ENCODE measurements at regions not wholly inside any gene's neighbourhood (a gene's known extent, or its start where the extent isn't known, plus 50 kb on each side); places are given as distances from the start of the nearest gene placed in this dataset.
"Not testable (repeated sequence)": the region's sequence is repeated elsewhere in the genome, so short reads cannot be mapped to it uniquely, and the experiment has no call there.

DNA sequence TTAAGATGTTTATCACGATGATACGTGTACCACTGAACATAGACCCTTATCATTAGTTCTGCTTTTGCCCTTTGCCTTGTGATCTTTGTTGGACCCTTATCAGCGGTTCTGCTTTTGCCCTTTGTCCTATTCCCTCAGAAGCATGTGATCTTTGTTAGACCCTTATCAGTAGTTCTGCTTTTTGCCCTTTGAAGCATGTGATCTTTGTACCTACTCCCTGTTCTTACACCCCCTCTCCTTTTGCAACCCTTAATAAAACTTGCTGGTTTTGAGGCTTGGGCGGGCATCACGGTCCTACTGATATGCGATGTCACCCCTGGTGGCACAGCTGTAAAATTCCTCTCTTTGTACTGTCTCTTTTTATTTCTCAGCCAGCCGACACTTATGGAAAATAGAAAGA lies 117.0 kb downstream of the SDHAF3 start:
- Mint-ChIP-seq H3K9me3 (peaks cover 18 to 51% (median 38%) of the 10 kb centered on the region in 6 donors), H3K27me3 (ENCODE audit: low read depth in 3 of 3) (peaks cover 4 to 13% (median 6%) of the 10 kb centered on the region in 3 donors)
- not testable (repeated sequence) for H3K4me3 Mint-ChIP-seq, H3K4me1 Mint-ChIP-seq, H3K36me3 Mint-ChIP-seq, H3K27ac Mint-ChIP-seq, DNase-seq

- Mint-ChIP-seq H3K4me1 (no peaks in the 10 kb centered on the region), H3K27ac (no peak overlapping the region), H3K36me3 (no peaks in the 10 kb centered on the region), H3K4me3 (no peak overlapping the region), H3K27me3 (ENCODE audit: low read depth in 3 of 3) (peaks cover 0 to 5% (median 1%) of the 10 kb centered on the region in 3 donors), H3K9me3 (peaks cover 2 to 16% (median 6%) of the 10 kb centered on the region in 6 donors)
- DNase-seq, result no peak
Measured at GRCh38 chr7:97246317-97246716, 128.8 kb downstream of the SDHAF3 start.

DNA sequence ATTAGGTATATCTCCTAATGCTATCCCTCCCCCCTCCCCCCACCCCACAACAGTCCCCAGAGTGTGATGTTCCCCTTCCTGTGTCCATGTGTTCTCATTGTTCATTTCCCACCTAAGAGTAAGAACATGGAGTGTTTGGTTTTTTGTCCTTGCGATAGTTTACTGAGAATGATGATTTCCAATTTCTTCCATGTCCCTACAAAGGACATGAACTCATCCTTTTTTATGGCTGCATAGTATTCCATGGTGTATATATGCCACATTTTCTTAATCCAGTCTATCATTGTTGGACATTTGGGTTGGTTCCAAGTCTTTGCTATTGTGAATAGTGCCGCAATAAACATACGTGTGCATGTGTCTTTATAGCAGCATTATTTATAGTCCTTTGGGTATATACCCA lies 140.7 kb downstream of the SDHAF3 start:
- not testable (repeated sequence) for H3K27me3 Mint-ChIP-seq (ENCODE audit: low read depth in 3 of 3); DNase-seq; H3K36me3 Mint-ChIP-seq; H3K9me3 Mint-ChIP-seq; H3K4me3 Mint-ChIP-seq; H3K27ac Mint-ChIP-seq; H3K4me1 Mint-ChIP-seq

DNA sequence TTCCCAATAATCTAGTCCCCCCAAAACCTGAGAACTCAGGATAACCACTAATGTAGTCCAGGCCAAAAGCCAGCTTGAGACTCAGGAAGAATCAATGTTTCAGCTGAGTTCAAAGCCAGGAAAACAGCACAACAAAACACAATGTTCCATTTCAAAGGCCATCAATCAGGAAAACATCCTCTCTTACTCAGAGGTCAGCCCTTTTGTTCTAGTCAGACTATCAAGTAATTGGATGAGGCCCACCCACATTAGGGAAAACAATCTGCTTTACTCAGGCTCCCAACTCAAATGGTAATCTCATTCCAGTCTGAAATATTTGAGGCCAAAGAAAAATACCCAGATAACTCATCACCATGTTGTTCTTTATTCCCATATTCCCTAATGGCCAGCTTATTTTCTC lies 152.2 kb downstream of the SDHAF3 start:
- Mint-ChIP-seq H3K27me3 (ENCODE audit: low read depth in 3 of 3) (peaks cover 0 to 2% (median 0%) of the 10 kb centered on the region in 3 donors), H3K36me3 (no peaks in the 10 kb centered on the region), H3K4me1 (no peaks in the 10 kb centered on the region), H3K4me3 (no peak overlapping the region), H3K9me3 (peaks cover 0 to 9% (median 0%) of the 10 kb centered on the region in 6 donors), H3K27ac (no peak overlapping the region)
- DNase-seq, result no peak

DNA sequence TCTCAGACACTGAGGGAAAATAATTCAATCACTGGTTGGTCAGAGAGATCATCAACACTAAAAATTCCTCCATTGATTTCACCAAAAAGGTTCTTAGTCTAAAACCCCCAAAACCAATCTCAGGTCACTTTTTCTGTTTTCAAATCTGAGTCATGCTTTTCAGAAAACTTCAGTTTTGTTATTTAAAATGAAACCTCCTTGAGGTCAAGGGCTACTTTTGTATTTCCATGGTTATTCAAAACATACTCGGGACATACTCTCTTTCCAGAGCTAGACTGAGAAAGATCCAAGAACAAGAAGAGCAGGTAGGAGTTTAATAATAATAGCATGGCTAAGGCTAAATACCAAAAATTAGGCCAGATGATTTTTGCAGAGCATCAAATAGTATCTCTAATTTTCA lies 152.8 kb downstream of the SDHAF3 start:
- Mint-ChIP-seq H3K4me3 (no peak overlapping the region), H3K4me1 (no peaks in the 10 kb centered on the region), H3K27ac (no peak overlapping the region), H3K9me3 (peaks cover 0 to 9% (median 0%) of the 10 kb centered on the region in 6 donors), H3K27me3 (ENCODE audit: low read depth in 3 of 3) (peaks cover 0 to 2% (median 0%) of the 10 kb centered on the region in 3 donors), H3K36me3 (no peaks in the 10 kb centered on the region)
- DNase-seq, result no peak

DNA sequence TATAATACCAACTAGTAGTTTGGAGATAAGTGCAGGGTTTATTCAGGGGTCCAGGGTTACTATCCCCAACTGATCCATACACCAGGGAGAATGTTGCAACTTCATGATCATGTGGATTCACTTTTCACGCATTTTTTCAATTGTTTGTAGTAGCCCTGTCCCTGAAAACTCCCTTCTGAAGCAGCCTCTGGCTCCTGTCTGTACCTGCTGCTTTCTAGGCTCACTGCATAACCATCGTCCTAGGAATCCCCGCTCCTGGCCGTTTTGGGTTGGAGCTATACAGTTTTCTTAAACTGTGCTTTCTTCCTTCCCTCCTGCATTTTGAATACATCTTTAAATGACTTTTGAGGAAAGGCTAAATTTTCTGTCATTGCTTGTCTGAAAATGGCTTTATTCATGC lies 154.1 kb downstream of the SDHAF3 start:
- H3K9me3 Mint-ChIP-seq, result peaks cover 0 to 9% (median under 1%) of the 10 kb centered on the region in 6 donors
- H3K36me3 Mint-ChIP-seq, result no peaks in the 10 kb centered on the region
- no peak overlapping the region for H3K27ac Mint-ChIP-seq
- H3K4me3 Mint-ChIP-seq, result no peak overlapping the region
- peaks cover 2 to 5% (median 2%) of the 10 kb centered on the region in 3 donors for H3K27me3 Mint-ChIP-seq (ENCODE audit: low read depth in 3 of 3)
- DNase-seq, result no peak
- no peaks in the 10 kb centered on the region for H3K4me1 Mint-ChIP-seq

DNA sequence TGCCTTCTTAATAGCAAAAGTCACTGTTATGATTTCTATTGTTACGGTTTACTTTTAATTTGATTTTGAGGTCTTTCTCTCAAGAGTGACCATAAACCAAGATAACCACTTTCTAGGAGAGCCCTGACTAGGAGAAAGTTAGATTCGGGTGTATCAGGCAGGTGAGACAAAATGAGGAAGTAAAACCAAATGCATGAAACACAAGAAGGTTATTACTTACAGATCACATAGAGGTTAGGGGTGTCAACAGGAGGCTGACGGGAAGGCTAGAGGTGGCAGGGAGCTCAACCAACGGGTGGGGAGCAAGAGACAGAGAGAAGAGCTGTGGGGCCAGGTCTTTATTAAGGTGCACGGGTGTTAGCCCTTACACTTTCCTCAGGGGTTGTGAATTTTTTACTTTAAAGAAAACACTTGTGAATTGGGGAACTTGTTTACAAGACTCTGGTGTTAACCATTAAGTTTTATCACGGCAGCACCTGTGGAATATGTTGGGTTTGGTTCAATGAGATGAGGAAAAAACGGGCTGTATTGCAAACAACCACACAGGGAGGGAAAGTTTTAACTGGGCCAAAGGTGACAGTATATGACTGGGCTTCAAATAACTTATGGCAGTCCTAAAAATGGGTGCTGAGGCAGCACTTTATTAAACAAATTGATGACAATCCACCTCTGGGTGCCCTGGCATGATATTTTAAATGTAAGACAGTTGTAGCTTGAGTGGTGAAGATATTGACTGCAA lies 154.9 kb downstream of the SDHAF3 start:
- Mint-ChIP-seq H3K4me1 (no peaks in the 10 kb centered on the region), H3K4me3 (no peak overlapping the region), H3K27ac (no peak overlapping the region), H3K27me3 (ENCODE audit: low read depth in 3 of 3) (peaks cover 2 to 5% (median 2%) of the 10 kb centered on the region in 3 donors), H3K36me3 (no peaks in the 10 kb centered on the region), H3K9me3 (peaks cover 0 to 13% (median 1%) of the 10 kb centered on the region in 6 donors)
- DNase-seq, result no peak

DNA sequence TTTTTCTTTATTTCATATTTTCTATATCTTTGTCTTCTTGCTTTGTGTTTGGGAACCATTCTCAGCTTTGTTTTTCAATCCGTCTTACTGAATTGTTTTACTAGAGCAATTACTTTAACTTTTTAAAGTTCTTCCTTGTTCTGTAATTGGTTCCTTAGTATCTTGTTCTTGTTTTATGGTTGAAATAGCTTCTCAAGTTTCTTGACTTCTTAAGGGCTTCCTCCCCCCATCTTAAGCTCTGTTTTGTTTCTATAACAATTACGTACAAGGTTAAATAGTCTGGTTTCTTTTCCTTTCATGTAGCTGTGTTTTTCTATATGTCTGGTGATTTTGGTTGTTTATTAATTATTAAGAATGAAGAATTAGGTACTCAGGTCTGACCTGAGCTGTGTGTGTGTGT lies 158.0 kb downstream of the SDHAF3 start:
- no peak overlapping the region for H3K4me3 Mint-ChIP-seq
- no peaks in the 10 kb centered on the region for H3K4me1 Mint-ChIP-seq
- H3K27me3 Mint-ChIP-seq (ENCODE audit: low read depth in 3 of 3), result peaks cover 2 to 8% (median 2%) of the 10 kb centered on the region in 3 donors
- no peaks in the 10 kb centered on the region for H3K36me3 Mint-ChIP-seq
- H3K9me3 Mint-ChIP-seq, result peaks cover 0 to 13% (median 3%) of the 10 kb centered on the region in 6 donors
- DNase-seq, result no peak
- no peak overlapping the region for H3K27ac Mint-ChIP-seq

- H3K4me3 Mint-ChIP-seq, result no peak overlapping the region
- H3K4me1 Mint-ChIP-seq, result no peaks in the 10 kb centered on the region
- no peaks in the 10 kb centered on the region for H3K36me3 Mint-ChIP-seq
- H3K9me3 Mint-ChIP-seq, result peaks cover 0 to 7% (median 3%) of the 10 kb centered on the region in 6 donors
- no peak for DNase-seq
- H3K27ac Mint-ChIP-seq, result no peak overlapping the region
- peaks cover 0 to 5% (median 0%) of the 10 kb centered on the region in 3 donors for H3K27me3 Mint-ChIP-seq (ENCODE audit: low read depth in 3 of 3)
Measured at GRCh38 chr7:97280950-97281349, 163.5 kb downstream of the SDHAF3 start.

DNA sequence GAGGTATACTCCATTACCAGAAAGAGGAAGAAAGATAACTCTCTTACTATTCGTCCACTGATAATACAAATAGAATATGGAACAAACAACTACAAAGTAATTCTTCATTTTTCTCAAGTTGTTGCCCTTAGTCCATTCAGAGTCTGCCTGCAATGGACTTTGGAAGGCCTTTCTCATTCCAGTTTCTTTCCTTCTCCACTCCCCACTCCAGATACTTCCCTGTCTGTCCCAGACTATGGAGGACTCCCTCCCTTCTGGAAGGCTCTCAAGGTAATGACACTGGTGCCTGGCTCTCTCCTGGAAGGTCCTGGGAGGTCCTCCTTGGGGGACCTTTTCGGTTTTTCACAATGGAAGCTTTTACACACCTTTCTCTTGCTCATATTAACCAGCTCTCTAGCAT lies 167.8 kb downstream of the SDHAF3 start:
- no peak overlapping the region for H3K27ac Mint-ChIP-seq
- H3K27me3 Mint-ChIP-seq (ENCODE audit: low read depth in 3 of 3), result peaks cover 0 to 6% (median 1%) of the 10 kb centered on the region in 3 donors
- no peak overlapping the region for H3K4me3 Mint-ChIP-seq
- DNase-seq, result no peak
- H3K9me3 Mint-ChIP-seq, result peaks cover 0 to 9% (median 2%) of the 10 kb centered on the region in 6 donors
- no peaks in the 10 kb centered on the region for H3K4me1 Mint-ChIP-seq
- H3K36me3 Mint-ChIP-seq, result no peaks in the 10 kb centered on the region

DNA sequence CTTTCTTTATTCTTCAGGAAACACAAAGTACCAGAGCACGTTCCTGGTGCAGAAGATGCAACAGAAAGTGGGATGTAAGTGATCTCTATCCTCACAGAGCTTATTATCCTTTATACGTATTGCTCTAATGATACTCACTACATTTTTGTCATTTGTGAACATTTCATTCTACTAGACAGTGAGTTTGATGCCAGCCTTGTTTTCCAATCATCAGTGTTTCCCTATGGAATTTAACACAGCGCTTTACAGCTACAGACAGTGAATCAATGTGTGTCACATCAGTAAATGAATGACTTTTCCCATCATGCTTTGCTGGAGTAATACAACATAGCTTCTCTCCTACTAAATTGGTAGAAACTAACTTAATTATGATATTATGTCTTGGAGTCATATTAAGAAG lies 175.5 kb downstream of the SDHAF3 start:
- H3K4me3 Mint-ChIP-seq, result no peak overlapping the region
- no peak for DNase-seq
- no peak overlapping the region for H3K27ac Mint-ChIP-seq
- peaks cover 0 to 5% (median under 1%) of the 10 kb centered on the region in 6 donors for H3K9me3 Mint-ChIP-seq
- H3K36me3 Mint-ChIP-seq, result no peaks in the 10 kb centered on the region
- peaks cover 0 to 5% (median 1%) of the 10 kb centered on the region in 3 donors for H3K27me3 Mint-ChIP-seq (ENCODE audit: low read depth in 3 of 3)
- no peaks in the 10 kb centered on the region for H3K4me1 Mint-ChIP-seq

DNA sequence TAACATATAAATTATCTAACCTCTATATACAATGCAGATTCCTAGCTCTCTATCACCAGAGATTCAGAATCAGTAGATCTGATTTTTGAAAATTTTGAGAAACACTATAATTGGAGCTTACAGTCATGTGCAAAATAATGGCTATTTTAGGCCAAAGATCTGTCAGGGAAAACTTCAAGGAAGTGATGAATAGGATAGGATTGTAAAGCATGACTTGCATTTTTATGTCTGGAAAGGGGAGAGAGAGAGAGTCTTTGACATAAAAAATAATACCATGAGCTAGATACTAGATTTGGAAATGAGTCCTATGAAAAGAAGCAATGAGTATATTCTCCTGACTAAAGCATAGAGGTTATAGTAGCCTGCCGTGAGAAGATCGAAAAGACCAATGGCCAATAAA lies 181.1 kb downstream of the SDHAF3 start:
- no peak for DNase-seq
- no peaks in the 10 kb centered on the region for H3K36me3 Mint-ChIP-seq
- H3K27ac Mint-ChIP-seq, result no peak overlapping the region
- H3K9me3 Mint-ChIP-seq, result peaks cover 0 to 2% (median 0%) of the 10 kb centered on the region in 6 donors
- H3K4me3 Mint-ChIP-seq, result no peak overlapping the region
- H3K27me3 Mint-ChIP-seq (ENCODE audit: low read depth in 3 of 3), result peaks cover 0 to 2% (median 2%) of the 10 kb centered on the region in 3 donors
- no peaks in the 10 kb centered on the region for H3K4me1 Mint-ChIP-seq

- Mint-ChIP-seq H3K4me1 (no peaks in the 10 kb centered on the region), H3K27ac (no peak overlapping the region), H3K4me3 (no peak overlapping the region), H3K27me3 (ENCODE audit: low read depth in 3 of 3) (no peaks in the 10 kb centered on the region), H3K9me3 (peaks cover 0 to 8% (median 4%) of the 10 kb centered on the region in 6 donors), H3K36me3 (no peaks in the 10 kb centered on the region)
- no peak for DNase-seq
Measured at GRCh38 chr7:97305589-97305988, 188.1 kb downstream of the SDHAF3 start.

DNA sequence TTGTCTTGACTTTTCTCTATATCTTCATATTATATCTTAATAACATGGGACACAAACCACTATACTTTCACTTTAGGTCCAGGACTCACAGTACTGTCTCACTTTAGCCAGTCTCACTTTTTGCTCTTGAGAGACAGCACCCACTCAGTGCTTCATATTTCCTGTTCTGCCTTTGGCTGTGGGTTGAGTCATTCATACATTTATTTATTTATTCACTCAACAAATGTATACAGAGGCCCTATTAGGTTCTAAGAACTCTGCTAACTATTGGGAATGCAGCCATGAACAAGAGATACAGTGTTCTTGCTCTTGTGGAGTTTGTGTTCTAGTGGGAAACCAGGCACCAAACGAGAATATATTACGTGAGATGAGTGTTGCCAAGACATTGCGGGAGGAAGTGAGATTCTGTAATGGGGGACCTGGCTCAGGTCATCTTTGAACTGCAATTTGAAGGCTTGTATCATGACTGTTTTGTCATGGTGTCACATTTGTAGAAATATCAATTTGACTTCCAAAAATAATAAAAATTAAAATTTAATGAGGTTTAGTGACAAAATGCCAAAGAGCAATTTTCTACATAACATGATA lies 190.1 kb downstream of the SDHAF3 start:
- H3K4me1 Mint-ChIP-seq, result no peaks in the 10 kb centered on the region
- DNase-seq, result no peak
- H3K27ac Mint-ChIP-seq, result no peak overlapping the region
- no peaks in the 10 kb centered on the region for H3K27me3 Mint-ChIP-seq (ENCODE audit: low read depth in 3 of 3)
- H3K9me3 Mint-ChIP-seq, result peaks cover 0 to 15% (median 5%) of the 10 kb centered on the region in 6 donors
- H3K4me3 Mint-ChIP-seq, result no peak overlapping the region
- no peaks in the 10 kb centered on the region for H3K36me3 Mint-ChIP-seq
